ENCODE measurements at regions not wholly inside any gene's neighbourhood (a gene's known extent, or its start where the extent isn't known, plus 50 kb on each side); places are given as distances from the start of the nearest gene placed in this dataset.

DNA sequence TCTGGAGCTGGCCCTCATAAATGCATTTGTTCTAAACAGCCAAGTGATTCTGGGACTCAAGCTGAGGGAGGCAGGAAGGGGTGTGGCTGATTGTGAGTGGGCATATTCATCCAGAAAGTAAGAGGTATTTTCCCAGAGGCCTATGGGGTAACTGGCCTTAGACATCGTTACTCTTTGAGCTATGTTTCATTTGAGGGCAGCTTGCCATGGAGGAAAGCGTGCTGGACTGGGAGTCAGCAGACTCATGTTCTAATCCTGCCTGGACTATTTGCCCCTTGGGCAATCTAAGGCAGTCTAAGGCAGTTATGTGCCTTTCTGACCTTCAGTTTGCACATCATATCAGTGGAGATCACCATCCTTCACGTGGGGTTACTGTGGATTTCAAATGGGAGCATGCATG, 93.5 kb upstream of the SLC14A2 start:
- H3K27me3 Mint-ChIP-seq: peaks cover 19% of the 10 kb centered on the region
- WGBS (ENCODE audit: insufficient coverage): 73% methylated on average over 3 of the region's 3 CpGs
- POLR2A ChIA-PET: no interaction called here

DNA sequence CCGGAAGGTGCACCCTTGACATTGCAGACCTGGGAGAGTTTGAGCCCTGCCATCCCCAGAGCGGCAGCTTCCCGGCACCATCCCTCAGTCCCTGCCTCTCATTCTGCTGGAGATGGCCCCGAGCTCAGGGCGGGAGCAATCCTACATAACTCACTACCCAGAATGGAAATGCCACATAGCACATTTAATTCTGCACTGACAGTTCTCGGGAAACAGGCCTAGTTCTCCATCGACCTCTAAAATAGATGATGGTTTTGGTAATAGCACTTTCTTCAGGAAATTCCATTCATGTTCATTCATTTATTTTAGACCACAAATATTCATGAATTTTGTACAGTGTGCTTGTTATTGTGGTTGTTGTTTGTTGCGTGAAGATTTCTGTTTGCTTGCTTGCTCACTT, 92.9 kb upstream of the SLC14A2 start:
- Histone ChIP-seq H4K20me1 (ENCODE audit: control insufficient read depth, insufficient read depth, low read length, poor library complexity, severe bottlenecking) (no peaks in the 10 kb centered on the region), H3K27me3 (replicated peaks in 1 of 4; ENCODE audit: control extremely low read depth in 1 of 4, control insufficient read depth in 3 of 4, insufficient read depth in 4 of 4, low read length in 3 of 4) (no peaks in the 10 kb centered on the region), H3K27ac (ENCODE audit: low read length in 2 of 2) (no peak overlapping the region), H3K79me2 (ENCODE audit: control insufficient read depth, insufficient read depth, low read length) (no peaks in the 10 kb centered on the region), H3K4me1 (ENCODE audit: control insufficient read depth in 2 of 2, insufficient read depth in 2 of 2, low read length in 2 of 2) (no peaks in the 10 kb centered on the region), H2AFZ (ENCODE audit: insufficient read depth, low read depth, low read length, poor library complexity, severe bottlenecking) (no peak overlapping the region), H3K4me2 (replicated peaks; ENCODE audit: low read depth, low read length, poor library complexity, severe bottlenecking) (no peak overlapping the region), H3K9me3 (ENCODE audit: control extremely low read depth in 1 of 3, control insufficient read depth in 2 of 3, insufficient read depth in 1 of 3, low read length in 2 of 3) (no peaks in the 10 kb centered on the region), H3K4me3 (ENCODE audit: control extremely low read depth in 1 of 5, extremely low read depth in 1 of 5, insufficient read depth in 1 of 5, low read depth in 2 of 5, low read length in 4 of 5) (no peak overlapping the region), H3K9ac (ENCODE audit: low read length) (no peak overlapping the region), H3K36me3 (replicated peaks in 1 of 2; ENCODE audit: control extremely low read depth in 1 of 2, control insufficient read depth in 1 of 2, extremely low read depth in 1 of 2, insufficient read depth in 2 of 2, low read length in 1 of 2) (no peaks in the 10 kb centered on the region)
- Mint-ChIP-seq H3K4me1 (no peaks in the 10 kb centered on the region), H3K9me3 (ENCODE audit: insufficient read depth) (no peaks in the 10 kb centered on the region), H3K27ac (no peak overlapping the region), H3K27me3 (peaks cover 19% of the 10 kb centered on the region), H3K4me3 (no peak overlapping the region)
- POLR2A ChIA-PET: no interaction called here
- no peak for DNase-seq
- TF ChIP-seq, protein P1, sequence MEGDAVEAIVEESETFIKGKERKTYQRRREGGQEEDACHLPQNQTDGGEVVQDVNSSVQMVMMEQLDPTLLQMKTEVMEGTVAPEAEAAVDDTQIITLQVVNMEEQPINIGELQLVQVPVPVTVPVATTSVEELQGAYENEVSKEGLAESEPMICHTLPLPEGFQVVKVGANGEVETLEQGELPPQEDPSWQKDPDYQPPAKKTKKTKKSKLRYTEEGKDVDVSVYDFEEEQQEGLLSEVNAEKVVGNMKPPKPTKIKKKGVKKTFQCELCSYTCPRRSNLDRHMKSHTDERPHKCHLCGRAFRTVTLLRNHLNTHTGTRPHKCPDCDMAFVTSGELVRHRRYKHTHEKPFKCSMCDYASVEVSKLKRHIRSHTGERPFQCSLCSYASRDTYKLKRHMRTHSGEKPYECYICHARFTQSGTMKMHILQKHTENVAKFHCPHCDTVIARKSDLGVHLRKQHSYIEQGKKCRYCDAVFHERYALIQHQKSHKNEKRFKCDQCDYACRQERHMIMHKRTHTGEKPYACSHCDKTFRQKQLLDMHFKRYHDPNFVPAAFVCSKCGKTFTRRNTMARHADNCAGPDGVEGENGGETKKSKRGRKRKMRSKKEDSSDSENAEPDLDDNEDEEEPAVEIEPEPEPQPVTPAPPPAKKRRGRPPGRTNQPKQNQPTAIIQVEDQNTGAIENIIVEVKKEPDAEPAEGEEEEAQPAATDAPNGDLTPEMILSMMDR (IDR thresholded peaks at IDR 0.05): no peak
- no peak for TF ChIP-seq EZH2 (IDR thresholded peaks at IDR 0.05; ENCODE audit: borderline replicate concordance, insufficient read depth, low read depth, low read length, poor library complexity, severe bottlenecking)
- 98% methylated on average over 3 of the region's 8 CpGs for WGBS (ENCODE audit: insufficient coverage)
- CTCF ChIA-PET: no interaction called here
- no peak for ATAC-seq (ENCODE audit: low read depth)
- intact Hi-C loops (cut with micrococcal nuclease): no loop called here

More for the DNA sequence above, 93.5 kb upstream of the SLC14A2 start:
- Histone ChIP-seq H3K27ac (ENCODE audit: low read length in 2 of 2) (no peak overlapping the region), H3K9ac (ENCODE audit: low read length) (no peak overlapping the region), H3K36me3 (replicated peaks in 1 of 2; ENCODE audit: control extremely low read depth in 1 of 2, control insufficient read depth in 1 of 2, extremely low read depth in 1 of 2, insufficient read depth in 2 of 2, low read length in 1 of 2) (no peaks in the 10 kb centered on the region), H3K9me3 (ENCODE audit: control extremely low read depth in 1 of 3, control insufficient read depth in 2 of 3, insufficient read depth in 1 of 3, low read length in 2 of 3) (no peaks in the 10 kb centered on the region), H3K79me2 (ENCODE audit: control insufficient read depth, insufficient read depth, low read length) (no peaks in the 10 kb centered on the region), H2AFZ (ENCODE audit: insufficient read depth, low read depth, low read length, poor library complexity, severe bottlenecking) (no peak overlapping the region), H3K4me1 (ENCODE audit: control insufficient read depth in 2 of 2, insufficient read depth in 2 of 2, low read length in 2 of 2) (no peaks in the 10 kb centered on the region), H3K4me3 (ENCODE audit: control extremely low read depth in 1 of 5, extremely low read depth in 1 of 5, insufficient read depth in 1 of 5, low read depth in 2 of 5, low read length in 4 of 5) (no peak overlapping the region), H4K20me1 (ENCODE audit: control insufficient read depth, insufficient read depth, low read length, poor library complexity, severe bottlenecking) (no peaks in the 10 kb centered on the region), H3K27me3 (replicated peaks in 1 of 4; ENCODE audit: control extremely low read depth in 1 of 4, control insufficient read depth in 3 of 4, insufficient read depth in 4 of 4, low read length in 3 of 4) (no peaks in the 10 kb centered on the region), H3K4me2 (replicated peaks; ENCODE audit: low read depth, low read length, poor library complexity, severe bottlenecking) (no peak overlapping the region)
- Mint-ChIP-seq H3K27ac (no peak overlapping the region), H3K9me3 (ENCODE audit: insufficient read depth) (no peaks in the 10 kb centered on the region), H3K4me1 (no peaks in the 10 kb centered on the region), H3K4me3 (no peak overlapping the region)
- CTCF ChIA-PET: no interaction called here
- no peak for TF ChIP-seq EZH2 (IDR thresholded peaks at IDR 0.05; ENCODE audit: borderline replicate concordance, insufficient read depth, low read depth, low read length, poor library complexity, severe bottlenecking)
- TF ChIP-seq, protein P1 (IDR thresholded peaks at IDR 0.05): no peak
- intact Hi-C loops (cut with micrococcal nuclease): no loop called here
- DNase-seq: no peak
- ATAC-seq (ENCODE audit: low read depth): no peak
